H1 (cell line): ENCODE measurements at regions not wholly inside any gene's neighbourhood (a gene's known extent, or its start where the extent isn't known, plus 50 kb on each side); places are given as distances from the start of the nearest gene placed in this dataset.

ENCODE experiments used
- CTCF ChIA-PET: fragments of 300-600 bp; sonication (Branson Sonifier 250); formaldehyde crosslinking; loops from one replicate; lab custom pipeline; 2021; ENCODE audit not compliant: partially characterized antibody; lab: Charles Lee
- POLR2A ChIA-PET: fragments of 300-600 bp; sonication (Branson Sonifier 250); formaldehyde crosslinking; loops from one replicate; lab custom pipeline; 2021; ENCODE audit warnings: inconsistent platforms; ENCODE audit not compliant: partially characterized antibody; lab: Charles Lee
- DNase-seq, 2 experiments: peaks; one replicate each; pipeline versions ENCODE4 v3.0.0 to v3.0.0-alpha.2; 2010 to 2022; ENCODE audit warnings: low spot score in 2 of 2, low read depth in 1 of 2, mixed read lengths in 1 of 2
- FAIRE-seq: peaks from 2 replicates; lab custom pipeline; 2011; peaks lifted over from hg19 to GRCh38; lab: Jason Lieb, UNC
- H2AFZ ChIP-seq: 2 replicates; pipeline ENCODE4 v1.8.1; 2012; ENCODE audit warnings: low read length, inconsistent platforms
- H2AK5ac ChIP-seq: 2 replicates; pipeline ENCODE4 v1.6.1; 2013; ENCODE audit warnings: low read depth, low read length
- H2BK120ac ChIP-seq: replicated peaks from 2 replicates; pipeline ENCODE3; 2013; ENCODE audit warnings: low read depth, low read length, inconsistent platforms
- H2BK12ac ChIP-seq: 2 replicates; pipeline ENCODE4 v1.6.1; 2013; ENCODE audit warnings: low read depth, low read length
- H2BK15ac ChIP-seq: 2 replicates; pipeline ENCODE4 v1.6.1; 2013; ENCODE audit warnings: low read length
- H2BK20ac ChIP-seq: 2 replicates; pipeline ENCODE4 v1.6.1; 2013; ENCODE audit warnings: low read length
- H2BK5ac ChIP-seq: 2 replicates; pipeline ENCODE4 v1.6.1; 2013; ENCODE audit warnings: low read depth, low read length
- H3K14ac ChIP-seq: 2 replicates; pipeline ENCODE4 v1.6.1; 2013; ENCODE audit warnings: inconsistent platforms; ENCODE audit not compliant: insufficient read length
- H3K18ac ChIP-seq: 2 replicates; pipeline ENCODE4 v1.6.1; 2013; ENCODE audit warnings: low read length; ENCODE audit errors: extremely low read depth
- H3K23ac ChIP-seq: 2 replicates; pipeline ENCODE4 v1.6.1; 2013; ENCODE audit warnings: inconsistent platforms; ENCODE audit not compliant: insufficient read length
- H3K23me2 ChIP-seq: 2 replicates; pipeline ENCODE4 v1.6.1; 2013; ENCODE audit warnings: low read depth, low read length
- H3K27ac ChIP-seq: 2 replicates; pipeline ENCODE4 v1.6.1; 2011; ENCODE audit warnings: low read depth, low read length, inconsistent platforms
- H3K27me3 ChIP-seq, 4 experiments: replicated peaks in 1 of 4; 1 replicate in 1 of 4; 2 replicates in 3 of 4; pipeline versions ENCODE4 v1.6.1 to v1.8.1; 2011 to 2013; ENCODE audit warnings: low read length in 3 of 4, mild to moderate bottlenecking in 3 of 4, inconsistent platforms in 2 of 4, mixed read lengths in 2 of 4, moderate library complexity in 1 of 4; ENCODE audit not compliant: control insufficient read depth in 3 of 4, insufficient read depth in 3 of 4; ENCODE audit errors: extremely low read depth in 1 of 4
- H3K36me3 ChIP-seq, 4 experiments: 2 replicates each; pipeline versions ENCODE4 v1.6.1 to v1.8.1; 2011 to 2013; ENCODE audit warnings: mild to moderate bottlenecking in 4 of 4, low read length in 3 of 4, moderate library complexity in 2 of 4, control low read depth in 1 of 4, inconsistent platforms in 1 of 4; ENCODE audit not compliant: insufficient read depth in 4 of 4, control insufficient read depth in 2 of 4
- H3K4ac ChIP-seq: replicated peaks from 2 replicates; pipeline ENCODE3; 2013; ENCODE audit warnings: low read length, low read depth, mixed read lengths, inconsistent platforms; ENCODE audit not compliant: insufficient read length
- H3K4me1 ChIP-seq, 4 experiments: replicated peaks in 1 of 4; 1 replicate in 1 of 4; 2 replicates in 3 of 4; pipeline versions ENCODE4 v1.6.1 to v1.8.1; 2011 to 2013; ENCODE audit warnings: low read length in 3 of 4, inconsistent platforms in 2 of 4, mixed read lengths in 1 of 4; ENCODE audit not compliant: insufficient read depth in 4 of 4, control insufficient read depth in 3 of 4
- H3K4me2 ChIP-seq, 2 experiments: 2 replicates each; pipeline versions ENCODE4 v1.6.1 to v1.8.1; 2011 to 2013; ENCODE audit warnings: low read depth in 2 of 2, low read length in 2 of 2, control low read depth in 1 of 2, inconsistent platforms in 1 of 2, mild to moderate bottlenecking in 1 of 2; ENCODE audit not compliant: insufficient read depth in 1 of 2
- H3K4me3 ChIP-seq, 4 experiments: fragments of 200-600, 300-600 bp in 1 of 4; sonication (generic), shearing (Covaris generic), sonication (Bioruptor Twin) in 1 of 4; 2 replicates each; pipeline versions ENCODE4 v1.5.1 to v1.8.1; 2011 to 2016; ENCODE audit warnings: low read length in 4 of 4, low read depth in 3 of 4, control low read depth in 2 of 4, inconsistent platforms in 2 of 4, mild to moderate bottlenecking in 2 of 4, mixed read lengths in 1 of 4, moderate library complexity in 1 of 4; ENCODE audit not compliant: insufficient read depth in 2 of 4; ENCODE audit errors: extremely low read depth in 1 of 4
- H3K56ac ChIP-seq: replicated peaks from 2 replicates; pipeline ENCODE3; 2013; ENCODE audit warnings: low read depth, mild to moderate bottlenecking, mixed read lengths, low read length, inconsistent platforms; ENCODE audit not compliant: insufficient read length
- H3K79me1 ChIP-seq: 2 replicates; pipeline ENCODE4 v1.6.1; 2013; ENCODE audit warnings: low read depth, low read length, control low read depth
- H3K79me2 ChIP-seq, 2 experiments: 2 replicates each; pipeline versions ENCODE4 v1.6.1 to v1.8.1; 2012 to 2013; ENCODE audit warnings: low read length in 2 of 2, mild to moderate bottlenecking in 2 of 2, inconsistent platforms in 1 of 2; ENCODE audit not compliant: insufficient read depth in 2 of 2, control insufficient read depth in 1 of 2
- H3K9ac ChIP-seq, 4 experiments: replicated peaks in 1 of 4; 1 replicate in 1 of 4; 2 replicates in 3 of 4; pipeline versions ENCODE4 v1.6.1 to v1.8.1; 2011 to 2013; ENCODE audit warnings: low read depth in 3 of 4, low read length in 3 of 4, control low read depth in 2 of 4, mild to moderate bottlenecking in 2 of 4, moderate library complexity in 2 of 4, inconsistent platforms in 1 of 4; ENCODE audit errors: extremely low read depth in 1 of 4
- H3K9me3 ChIP-seq, 2 experiments: 2 replicates each; pipeline versions ENCODE4 v1.6.1 to v1.8.1; 2012 to 2013; ENCODE audit warnings: mild to moderate bottlenecking in 2 of 2, moderate library complexity in 2 of 2, control low read depth in 1 of 2, inconsistent platforms in 1 of 2, low read depth in 1 of 2, low read length in 1 of 2, mixed read lengths in 1 of 2; ENCODE audit not compliant: insufficient read depth in 2 of 2
- H4K20me1 ChIP-seq, 2 experiments: replicated peaks in 1 of 2; 2 replicates each; pipeline versions ENCODE3 to v1.8.1; 2011 to 2013; ENCODE audit warnings: inconsistent platforms in 2 of 2, low read length in 2 of 2, mild to moderate bottlenecking in 1 of 2; ENCODE audit not compliant: insufficient read depth in 2 of 2, control insufficient read depth in 1 of 2
- H4K5ac ChIP-seq: 2 replicates; pipeline ENCODE4 v1.6.1; 2013; ENCODE audit warnings: low read length, low read depth, mixed read lengths, inconsistent platforms; ENCODE audit not compliant: insufficient read length
- H4K8ac ChIP-seq: 2 replicates; pipeline ENCODE4 v1.8.0; 2013; ENCODE audit warnings: mild to moderate bottlenecking, moderate library complexity, low read length, inconsistent platforms; ENCODE audit not compliant: insufficient read depth; ENCODE audit errors: extremely low read depth
- H4K91ac ChIP-seq: replicated peaks from 2 replicates; pipeline ENCODE3; 2013; ENCODE audit warnings: low read length, mixed read lengths, inconsistent platforms; ENCODE audit not compliant: insufficient read length
- PHF8 ChIP-seq: fragments of 200-600 bp; sonication (generic); conservative IDR thresholded peaks from 2 replicates; pipeline ENCODE4 v1.7.1; 2012; ENCODE audit warnings: low read depth, mild to moderate bottlenecking, inconsistent platforms, low read length, moderate library complexity
- POU5F1 ChIP-seq: IDR thresholded peaks from 2 replicates; pipeline ENCODE4 v1.6.1; 2011; ENCODE audit warnings: low read depth, mild to moderate bottlenecking, low read length, moderate library complexity
- TAF7 ChIP-seq: optimal IDR thresholded peaks from 2 replicates; pipeline ENCODE3; 2011; ENCODE audit warnings: low read depth, mild to moderate bottlenecking, inconsistent platforms, low read length, moderate library complexity, borderline replicate concordance
- TBP ChIP-seq: IDR thresholded peaks from 2 replicates; pipeline ENCODE4 v1.6.1; 2011; ENCODE audit warnings: low read depth, low read length, improper control_type of control experiment
- ZNF274 ChIP-seq: IDR thresholded peaks from 2 replicates; pipeline ENCODE4 v1.7.0; 2012; ENCODE audit warnings: low read length, borderline replicate concordance; ENCODE audit errors: extremely low read depth
- WGBS, 2 experiments: shearing (Covaris generic) in 1 of 2; methylation state at CpG; one replicate each; pipeline versions ENCODE4 v1.1.6 to v1.1.7; 2013 to 2015; ENCODE audit warnings: low lambda C conversion rate in 2 of 2, mixed read lengths in 2 of 2, inconsistent platforms in 1 of 2, low coverage in 1 of 2, missing lambda C conversion rate in 1 of 2; ENCODE audit not compliant: insufficient replicate concordance in 2 of 2, insufficient coverage in 1 of 2, insufficient read length in 1 of 2; ENCODE audit errors: extremely low coverage in 1 of 2, missing lambda C conversion rate in 1 of 2; 5-methylcytosine and 5-hydroxymethylcytosine counted together

- Histone ChIP-seq H4K91ac (no peak overlapping the region), H2BK20ac (no peak overlapping the region), H3K79me2 (no peaks in the 10 kb centered on the region), H3K56ac (no peak overlapping the region), H3K9ac (no peak overlapping the region), H3K79me1 (no peaks in the 10 kb centered on the region), H3K4me3 (no peak overlapping the region), H3K36me3 (no peaks in the 10 kb centered on the region), H3K27me3 (no peaks in the 10 kb centered on the region), H4K20me1 (no peaks in the 10 kb centered on the region), H2BK5ac (no peak overlapping the region), H3K4ac (no peak overlapping the region), H3K23me2 (no peaks in the 10 kb centered on the region), H3K4me1 (peaks cover 0 to 3% (median 0%) of the 10 kb centered on the region in 4 experiments; a peak in 3 of 7 replicates), H3K9me3 (no peaks in the 10 kb centered on the region), H3K14ac (no peak overlapping the region), H4K5ac (no peak overlapping the region), H2BK15ac (no peak overlapping the region), H2AK5ac (no peak overlapping the region), H3K27ac (no peak overlapping the region), H2BK12ac (no peak overlapping the region), H3K18ac (no peak overlapping the region), H3K4me2 (no peak overlapping the region), H4K8ac (no peak overlapping the region; the same call in 1 of the 2 replicates), H2AFZ (no peak overlapping the region), H2BK120ac (no peak overlapping the region), H3K23ac (no peak overlapping the region)
- POLR2A ChIA-PET = no interaction called here
- 100% methylated on average over 2 of the region's 2 CpGs; no CpG with 5 or more reads in 1 of the 2 experiments for WGBS, 2 experiments
- DNase-seq (no peak), FAIRE-seq (no peak)
- TF ChIP-seq TBP = no peak
- no peak for TF ChIP-seq ZNF274
- no peak for TF ChIP-seq PHF8
- no peak for TF ChIP-seq POU5F1
- TF ChIP-seq TAF7 = no peak
- CTCF ChIA-PET = interaction anchor here (1.1 to 3.3 kb wide), 3 partner anchors 10 to 81 kb away, joined by 3 to 11 read pairs (median 4); no protein-coding TSS in a partner anchor
Measured at GRCh38 chr9:105079457-105079856, 151.5 kb upstream of the ABCA1 start.
